ENCODE measurements at regions not wholly inside any gene's neighbourhood (a gene's known extent, or its start where the extent isn't known, plus 50 kb on each side); places are given as distances from the start of the nearest gene placed in this dataset.

- no peak overlapping the region for H4K8ac ChIP-seq (ENCODE audit: extremely low read depth, insufficient read depth, low read length)
- TF ChIP-seq SRF (IDR thresholded peaks at IDR 0.05; ENCODE audit: low read depth, low read length), result no peak
- TF ChIP-seq EGR1 (IDR thresholded peaks at IDR 0.05; ENCODE audit: borderline replicate concordance, low read depth, low read length), result no peak
- no peak for TF ChIP-seq RXRA (IDR thresholded peaks at IDR 0.05; ENCODE audit: insufficient read depth, low read depth, low read length)
- no peak for TF ChIP-seq CTBP2 (IDR thresholded peaks at IDR 0.05; ENCODE audit: borderline replicate concordance, insufficient read depth, insufficient read length, low read length)
- TF ChIP-seq HDAC2 (IDR thresholded peaks at IDR 0.05; ENCODE audit: borderline replicate concordance in 1 of 2, low read depth in 2 of 2, low read length in 2 of 2), result no peak
- TF ChIP-seq GTF2F1 (IDR thresholded peaks at IDR 0.05; ENCODE audit: borderline replicate concordance, low read depth, low read length), result no peak
- no peak for TF ChIP-seq RNF2 (IDR thresholded peaks at IDR 0.05; ENCODE audit: borderline replicate concordance, low read depth, low read length, missing control alignments, poor library complexity, severe bottlenecking)
- no peak for TF ChIP-seq CBX5 (IDR thresholded peaks at IDR 0.05; ENCODE audit: low read depth, low read length)
- TF ChIP-seq POLR2AphosphoS5 (IDR thresholded peaks at IDR 0.05; ENCODE audit: low read depth, low read length), result no peak
- TF ChIP-seq KDM5A (IDR thresholded peaks at IDR 0.05; ENCODE audit: low read length), result no peak
- no peak for TF ChIP-seq NRF1 (IDR thresholded peaks at IDR 0.05; ENCODE audit: low read depth, low read length)
- no peak for TF ChIP-seq CHD1 (IDR thresholded peaks at IDR 0.05; ENCODE audit: low read depth, low read length)
- no peak for TF ChIP-seq YY1 (IDR thresholded peaks at IDR 0.05; ENCODE audit: low read depth, low read length)
- no peak for TF ChIP-seq CHD2 (IDR thresholded peaks at IDR 0.05; ENCODE audit: low read length)
Measured at GRCh38 chr15:95929232-95929846, 401.2 kb upstream of the NR2F2 start.

More at GRCh38 chr15:95929232-95929846, 401.2 kb upstream of the NR2F2 start:
- Histone ChIP-seq H3K36me3 (ENCODE audit: control insufficient read depth in 2 of 4, insufficient read depth in 4 of 4, low read length in 3 of 4) (no peaks in the 10 kb centered on the region), H2BK20ac (ENCODE audit: low read length) (no peak overlapping the region), H3K4me2 (ENCODE audit: insufficient read depth in 1 of 2, low read depth in 2 of 2, low read length in 2 of 2) (no peak overlapping the region), H3K4me1 (replicated peaks in 1 of 4; ENCODE audit: control insufficient read depth in 3 of 4, insufficient read depth in 4 of 4, low read length in 3 of 4) (no peaks in the 10 kb centered on the region), H2BK5ac (ENCODE audit: low read depth, low read length) (no peak overlapping the region), H4K20me1 (replicated peaks in 1 of 2; ENCODE audit: control insufficient read depth in 1 of 2, insufficient read depth in 2 of 2, low read length in 2 of 2) (no peaks in the 10 kb centered on the region), H4K91ac (replicated peaks; ENCODE audit: insufficient read length, low read length) (no peak overlapping the region), H3K79me1 (ENCODE audit: low read depth, low read length) (no peaks in the 10 kb centered on the region), H3K27ac (ENCODE audit: low read depth, low read length) (no peak overlapping the region), H3K14ac (ENCODE audit: insufficient read length) (no peak overlapping the region), H3K56ac (replicated peaks; ENCODE audit: insufficient read length, low read depth, low read length) (no peak overlapping the region), H3K79me2 (ENCODE audit: control insufficient read depth in 1 of 2, insufficient read depth in 2 of 2, low read length in 2 of 2) (no peaks in the 10 kb centered on the region), H3K4me3 (ENCODE audit: extremely low read depth in 1 of 4, insufficient read depth in 2 of 4, low read depth in 3 of 4, low read length in 4 of 4) (no peak overlapping the region), H2AFZ (ENCODE audit: low read length) (no peak overlapping the region; the same call in 1 of the 2 replicates), H2BK120ac (replicated peaks; ENCODE audit: low read depth, low read length) (no peak overlapping the region), H3K27me3 (replicated peaks in 1 of 4; ENCODE audit: control insufficient read depth in 3 of 4, extremely low read depth in 1 of 4, insufficient read depth in 3 of 4, low read length in 3 of 4) (no peaks in the 10 kb centered on the region), H3K9me3 (ENCODE audit: insufficient read depth in 2 of 2, low read depth in 1 of 2, low read length in 1 of 2) (no peaks in the 10 kb centered on the region), H3K4ac (replicated peaks; ENCODE audit: insufficient read length, low read depth, low read length) (no peak overlapping the region), H4K5ac (ENCODE audit: insufficient read length, low read depth, low read length) (no peak overlapping the region), H2BK12ac (ENCODE audit: low read depth, low read length) (no peak overlapping the region), H2BK15ac (ENCODE audit: low read length) (no peak overlapping the region), H3K9ac (replicated peaks in 1 of 4; ENCODE audit: extremely low read depth in 1 of 4, low read depth in 3 of 4, low read length in 3 of 4) (no peak overlapping the region), H3K23me2 (ENCODE audit: low read depth, low read length) (no peaks in the 10 kb centered on the region), H3K23ac (ENCODE audit: insufficient read length) (no peak overlapping the region), H3K18ac (ENCODE audit: extremely low read depth, low read length) (no peak overlapping the region), H2AK5ac (ENCODE audit: low read depth, low read length) (no peak overlapping the region)
- DNase-seq (ENCODE audit: low read depth in 1 of 2, low spot score in 2 of 2), result no peak
- no peak for FAIRE-seq
- WGBS, 2 experiments (ENCODE audit: extremely low coverage in 1 of 2, insufficient coverage in 1 of 2, insufficient read length in 1 of 2, insufficient replicate concordance in 2 of 2, low coverage in 1 of 2, low lambda C conversion rate in 2 of 2, missing lambda C conversion rate in 1 of 2), result 86% methylated on average over 7 of the region's 7 CpGs; no CpG with 5 or more reads in 1 of the 2 experiments
- ChIA-PET CTCF (ENCODE audit: partially characterized antibody) (interaction anchor here (0.5 to 1.2 kb wide), 3 partner anchors 10 to 398 kb away, joined by 3 to 4 read pairs (median 3); no protein-coding TSS in a partner anchor), POLR2A (ENCODE audit: partially characterized antibody) (no interaction called here)

Data from H1 (cell line).